NCI-H510A (cell line): ENCODE measurements at regions not wholly inside any gene's neighbourhood (a gene's known extent, or its start where the extent isn't known, plus 50 kb on each side); places are given as distances from the start of the nearest gene placed in this dataset.
"Not testable (repeated sequence)": the region's sequence is repeated elsewhere in the genome, so short reads cannot be mapped to it uniquely, and the experiment has no call there.

ENCODE experiments used
- DNase-seq: peaks from one replicate; lab custom pipeline; 2025; lab: John Stamatoyannopoulos, UW

DNA sequence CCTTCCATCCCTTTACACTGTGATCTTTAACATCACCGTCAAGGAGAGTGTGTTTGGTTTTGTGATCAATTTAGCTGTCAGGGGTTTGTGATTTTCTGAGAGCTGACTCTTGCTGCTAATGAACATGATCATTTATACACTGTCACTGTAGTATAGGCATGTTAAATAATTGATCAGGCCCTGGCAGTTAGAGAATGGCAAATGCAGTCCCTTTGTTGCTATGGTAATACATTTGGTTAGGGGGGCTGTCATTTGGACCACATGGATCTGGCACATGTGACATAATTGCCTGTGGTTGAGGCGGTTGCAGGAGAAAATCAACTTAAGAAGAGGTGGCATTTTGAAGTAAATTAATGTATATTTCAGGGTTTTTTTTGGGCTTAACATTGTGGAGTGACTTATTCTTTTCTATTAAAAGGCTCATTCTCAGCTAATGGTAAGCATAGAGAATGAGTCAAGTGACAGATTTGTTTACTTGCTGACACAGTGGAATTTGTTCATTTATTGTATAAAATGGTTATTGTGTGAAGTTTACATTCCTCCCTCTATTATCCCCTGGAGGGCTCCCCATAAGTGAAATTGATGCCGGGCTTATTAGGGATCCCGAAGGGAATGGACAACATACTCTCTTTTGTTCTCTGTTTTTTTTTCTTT lies 114.0 kb downstream of the FHIP1A start:
- DNase-seq: no peak

DNA sequence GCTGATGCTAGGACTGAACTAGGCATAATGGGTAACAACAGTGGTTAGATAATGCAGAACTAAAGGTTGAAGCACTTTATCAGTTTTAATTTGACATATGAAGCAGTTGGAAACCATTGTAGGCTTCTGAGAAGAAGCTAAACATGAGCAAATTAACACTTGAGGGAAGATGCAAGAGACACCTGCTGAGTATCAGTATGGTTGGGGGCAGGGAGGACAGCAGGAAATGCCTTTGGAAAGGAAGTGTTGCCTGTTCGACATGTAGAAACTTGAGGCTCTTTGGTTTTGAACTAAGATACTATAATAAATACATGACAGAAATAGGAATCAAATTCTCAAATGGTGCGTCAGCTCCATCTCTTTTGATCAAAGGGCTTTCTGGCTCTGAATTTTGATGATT lies 115.6 kb downstream of the FHIP1A start:
- DNase-seq: no peak

DNA sequence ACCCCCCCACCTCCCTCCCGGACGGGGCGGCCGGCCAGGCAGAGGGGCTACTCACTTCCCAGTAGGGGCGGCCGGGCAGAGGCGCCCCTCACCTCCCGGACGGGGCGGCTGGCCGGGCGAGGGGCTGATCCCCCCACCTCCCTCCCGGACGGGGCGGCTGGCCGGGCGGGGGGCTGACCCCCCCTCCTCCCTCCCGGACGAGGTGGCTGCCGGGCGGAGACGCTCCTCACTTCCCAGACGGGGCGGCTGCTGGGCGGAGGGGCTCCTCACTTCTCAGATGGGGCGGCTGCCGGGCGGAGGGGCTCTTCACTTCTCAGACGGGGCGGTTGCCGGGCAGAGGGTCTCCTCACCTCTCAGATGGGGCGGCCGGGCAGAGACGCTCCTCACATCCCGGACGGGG lies 117.5 kb downstream of the FHIP1A start:
- not testable (repeated sequence) for DNase-seq

DNA sequence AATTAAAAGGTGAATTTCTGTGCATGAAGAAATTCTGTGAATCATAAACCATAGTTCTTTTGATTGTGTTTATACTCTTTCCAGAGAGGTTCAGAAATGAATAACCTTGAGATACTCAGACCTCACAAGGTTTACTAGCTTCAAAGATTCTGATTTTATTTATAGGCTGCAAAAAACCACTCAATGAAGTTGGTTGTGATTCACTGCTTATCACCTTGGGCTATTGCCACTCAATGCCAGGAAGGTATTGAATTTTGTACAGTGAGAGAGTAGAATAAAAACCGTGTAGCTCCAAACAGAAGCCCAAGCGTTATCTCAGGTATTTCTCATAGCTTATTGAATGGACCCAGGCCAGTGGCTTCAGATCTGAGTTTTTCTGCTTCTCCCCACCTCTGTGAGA lies 118.7 kb downstream of the FHIP1A start:
- DNase-seq: no peak

DNA sequence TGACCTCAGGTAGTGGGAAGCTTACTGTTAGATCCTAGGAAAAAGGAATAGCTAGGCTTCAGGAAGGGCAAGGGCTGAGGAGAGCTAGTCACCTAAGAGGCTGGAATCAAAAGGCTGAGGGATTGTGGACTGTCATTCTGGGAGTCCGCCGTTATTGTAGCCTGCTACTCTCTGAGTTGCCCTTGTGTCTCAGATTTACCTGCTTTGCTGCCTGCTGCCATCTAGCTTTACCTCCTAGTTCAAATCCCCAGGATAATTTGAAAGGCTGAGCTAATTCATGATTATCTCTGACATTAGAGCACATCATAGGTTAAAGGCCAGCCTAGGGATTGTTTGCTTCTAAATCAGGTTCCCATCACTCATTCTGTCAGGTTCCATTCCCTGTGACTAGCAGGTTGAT lies 120.2 kb downstream of the FHIP1A start:
- no peak for DNase-seq

DNA sequence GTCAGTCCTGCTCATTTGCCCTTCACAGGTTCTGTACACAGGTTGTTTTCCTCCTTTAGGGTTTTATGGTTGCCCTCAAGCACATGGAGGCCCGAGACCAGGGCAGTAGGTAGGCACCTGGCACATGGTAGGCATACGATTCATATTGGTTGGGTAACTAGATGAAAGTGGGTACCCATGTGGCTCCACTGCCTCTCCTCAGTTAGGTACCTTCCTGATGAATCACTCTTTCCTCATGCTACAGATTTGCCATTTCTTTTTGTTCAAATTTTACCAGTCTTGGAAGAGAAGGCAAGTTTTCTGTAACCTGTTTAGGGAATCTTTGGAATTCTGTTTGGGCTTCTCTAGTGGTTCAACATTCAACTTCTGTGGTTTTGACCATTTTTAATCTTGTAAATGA lies 121.3 kb downstream of the FHIP1A start:
- no peak for DNase-seq

DNA sequence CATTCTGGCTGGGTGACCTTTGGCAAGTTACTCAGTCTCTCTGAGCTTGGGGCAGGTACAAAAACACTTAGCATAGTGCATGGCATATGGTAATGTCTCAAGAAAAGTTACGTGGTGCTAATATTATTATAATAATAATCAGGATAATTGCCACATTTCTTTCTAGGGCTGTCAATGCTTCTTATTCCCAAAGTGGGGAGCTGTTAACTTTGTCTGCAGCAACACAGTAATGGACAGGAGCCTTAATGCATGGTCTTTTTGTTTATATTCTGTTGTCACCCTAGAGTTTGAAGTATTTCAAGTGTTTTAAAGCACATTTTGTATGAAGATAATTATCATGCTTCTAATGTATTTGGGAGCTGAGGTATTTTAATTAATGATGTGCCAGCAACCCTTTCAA lies 121.8 kb downstream of the FHIP1A start:
- DNase-seq: no peak

DNA sequence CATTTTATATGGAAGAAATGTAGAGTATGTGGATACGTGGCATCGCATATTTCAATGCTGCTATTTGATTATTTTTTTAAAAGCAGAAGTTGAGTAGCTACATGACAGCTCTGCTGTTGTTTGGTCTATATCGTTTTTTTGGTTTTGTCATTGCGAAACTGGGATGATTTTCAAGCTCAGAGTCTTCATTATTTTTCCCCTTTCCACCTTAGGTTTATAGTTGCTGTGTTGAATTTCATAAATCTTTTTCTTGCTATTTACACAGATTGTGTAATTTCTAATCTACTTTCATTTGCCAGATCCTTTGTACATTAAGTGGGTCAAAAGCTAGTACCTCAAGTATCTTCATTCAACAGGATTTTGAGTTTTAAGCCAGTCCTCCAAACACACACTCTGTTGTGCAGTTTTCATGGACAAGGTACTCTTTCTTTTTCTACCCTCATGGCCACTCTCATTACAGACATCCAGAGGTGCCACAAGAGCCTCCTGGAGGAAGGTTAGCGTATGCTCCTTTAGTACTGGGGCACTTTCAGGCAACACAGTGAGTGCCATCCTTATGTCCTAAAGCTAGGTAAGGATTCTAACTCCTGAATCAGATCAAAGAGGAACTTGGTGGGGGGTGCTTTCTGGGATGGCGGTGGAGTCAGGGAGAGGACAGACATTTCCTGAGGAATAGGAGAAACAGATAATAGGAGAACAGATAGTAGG lies 123.2 kb downstream of the FHIP1A start:
- DNase-seq: no peak

DNA sequence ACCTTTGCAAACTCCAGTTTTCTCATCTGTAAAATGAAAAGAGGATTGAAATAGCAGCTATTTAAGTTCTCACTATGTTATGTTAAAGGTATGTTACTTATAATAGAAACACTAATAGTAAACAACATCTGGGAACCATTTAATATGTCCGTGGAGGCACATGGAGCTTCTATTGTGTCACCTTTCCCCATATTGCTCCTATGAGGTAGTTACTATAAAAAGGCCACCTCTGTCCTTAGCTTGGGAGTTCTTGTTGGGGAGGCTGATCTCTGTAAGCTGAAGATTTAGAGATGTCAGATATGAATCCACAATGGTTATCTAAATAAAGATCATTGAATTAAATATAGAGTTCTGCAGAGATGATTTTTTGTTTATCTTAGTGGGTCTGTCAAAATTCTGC lies 125.2 kb downstream of the FHIP1A start:
- DNase-seq: no peak

DNA sequence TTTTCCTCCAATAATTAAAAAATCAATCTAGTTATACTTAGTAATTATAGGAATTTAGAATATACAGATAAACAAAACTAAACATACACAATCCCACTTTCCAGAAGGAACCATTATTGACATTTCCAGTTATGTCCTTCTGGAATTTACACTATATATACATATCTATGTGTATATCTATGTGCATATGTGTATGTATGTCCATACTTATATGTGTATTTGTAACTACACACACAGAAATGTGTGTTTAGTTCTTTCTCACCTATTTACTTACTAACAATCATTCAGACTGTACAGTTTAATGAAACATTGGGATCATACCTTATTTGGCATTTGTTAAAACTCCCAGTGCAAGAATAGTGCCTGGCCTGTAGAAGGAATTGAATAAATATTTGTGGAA lies 126.4 kb downstream of the FHIP1A start:
- DNase-seq: no peak

DNA sequence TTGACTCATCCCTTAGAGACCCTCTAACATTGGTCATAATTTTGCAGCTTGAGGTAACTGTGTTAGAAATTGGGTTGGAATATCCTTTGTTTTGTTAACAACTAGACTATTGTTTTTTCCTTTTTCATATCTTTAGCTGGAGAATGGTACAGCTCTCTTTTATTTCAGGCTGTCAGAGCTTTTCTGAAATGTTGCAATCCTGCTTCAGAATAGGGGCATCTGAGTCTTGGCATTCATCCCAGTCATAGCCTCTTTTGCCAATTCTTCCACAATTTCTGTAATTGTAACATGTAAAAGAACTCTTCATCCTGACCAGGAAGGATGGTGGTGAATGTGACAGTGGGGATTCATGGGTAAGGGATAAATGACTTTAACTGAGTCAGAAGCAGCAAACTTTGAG lies 128.7 kb downstream of the FHIP1A start:
- no peak for DNase-seq

DNA sequence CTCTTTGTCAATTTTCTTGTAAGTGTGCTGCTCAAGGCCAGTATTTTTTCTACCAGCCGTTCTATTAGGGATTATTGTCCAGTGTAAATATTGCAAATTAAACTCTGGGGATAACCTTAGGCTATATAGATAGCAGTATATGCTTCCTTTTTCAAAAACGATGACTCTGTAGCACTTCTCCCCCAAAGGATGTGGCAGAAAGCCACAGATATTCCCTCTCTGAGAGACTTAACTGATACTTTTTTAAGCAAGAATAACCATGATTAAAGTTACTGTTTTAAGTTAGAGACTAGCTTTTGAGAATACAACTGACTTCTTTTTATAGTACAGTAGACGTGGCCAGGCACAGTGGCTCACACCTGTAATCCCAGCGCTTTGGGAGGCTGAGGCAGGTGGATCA lies 130.0 kb downstream of the FHIP1A start:
- no peak for DNase-seq

DNA sequence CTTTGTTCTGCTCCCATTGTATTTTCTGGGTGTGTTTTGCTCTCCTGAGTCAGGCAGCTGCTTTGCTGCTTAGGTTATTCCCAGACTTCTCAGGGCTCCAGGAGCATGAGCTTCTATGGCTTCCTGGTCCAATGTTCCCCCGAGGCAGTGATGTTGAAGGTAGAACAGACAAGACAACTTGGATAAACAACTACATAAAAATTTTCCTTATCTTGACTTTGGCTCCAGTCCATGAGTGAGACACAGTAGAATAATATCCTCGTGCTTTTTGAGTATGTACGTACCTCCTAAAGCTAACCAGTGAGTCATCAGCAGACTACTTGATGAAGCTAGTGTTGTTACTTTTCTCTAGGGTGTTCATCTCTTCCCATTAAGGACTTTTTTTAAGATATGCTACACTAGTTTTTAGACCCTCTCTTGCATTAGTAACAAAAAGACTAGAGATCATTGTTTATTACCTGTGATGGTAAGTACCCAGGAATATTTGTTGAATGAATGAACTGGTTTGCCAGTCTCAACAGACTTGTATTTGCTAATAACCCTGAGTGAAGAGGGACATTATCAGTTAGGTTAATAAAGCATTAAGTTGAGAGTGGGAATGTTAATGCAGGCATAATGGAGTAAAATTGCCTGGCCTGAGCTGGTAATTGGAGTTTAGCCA lies 131.9 kb downstream of the FHIP1A start:
- no peak for DNase-seq

DNA sequence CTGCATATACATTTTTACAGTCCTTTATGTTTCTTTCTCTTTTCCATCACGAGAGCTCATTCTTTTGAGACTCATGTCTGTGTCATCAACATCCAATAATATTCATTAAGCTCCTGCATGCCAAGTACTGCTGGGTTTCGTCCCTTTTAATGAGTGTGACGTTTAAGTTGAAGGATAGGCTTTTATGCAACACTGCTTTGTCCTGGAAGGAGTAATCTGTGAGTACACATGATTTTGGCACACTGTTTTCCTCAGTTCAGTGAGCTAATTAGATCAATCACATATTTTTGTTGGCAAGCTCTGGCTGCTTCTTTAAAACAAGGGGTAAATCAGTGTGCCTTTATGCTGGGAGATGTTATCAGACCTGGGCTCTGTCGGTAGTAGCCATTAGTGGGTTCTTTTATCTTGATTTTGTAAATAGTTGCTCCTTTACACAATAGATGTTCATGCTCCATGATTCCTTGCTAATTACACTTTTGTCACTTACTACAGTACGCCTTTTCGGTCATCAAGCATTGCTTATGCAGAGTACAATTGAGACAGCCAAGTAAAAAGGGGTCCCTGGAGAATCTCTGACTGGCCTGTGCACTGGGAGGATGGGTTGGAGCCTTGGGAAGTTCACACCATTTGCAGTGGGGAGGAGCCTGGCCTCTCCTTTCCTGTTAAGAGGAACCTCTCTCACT lies 132.6 kb downstream of the FHIP1A start:
- no peak for DNase-seq

DNA sequence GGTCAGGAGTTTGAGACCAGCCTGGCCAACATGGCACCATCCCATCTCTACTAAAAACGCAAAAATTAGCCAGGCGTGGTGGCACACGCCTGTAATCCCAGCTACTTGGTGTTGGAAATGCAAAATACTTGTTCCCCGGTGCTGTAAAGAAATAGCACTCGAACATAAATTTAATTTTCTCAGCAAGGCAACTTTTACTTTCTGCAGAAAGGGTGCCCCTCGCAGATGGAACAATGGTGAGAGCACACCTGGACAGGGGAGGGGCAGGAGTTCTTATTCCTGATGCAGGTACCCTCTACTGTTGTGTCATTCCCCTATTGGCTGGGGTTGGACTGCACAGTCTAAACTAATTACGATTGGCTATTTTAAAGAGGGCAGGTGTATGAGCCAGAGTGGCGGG lies 139.7 kb downstream of the FHIP1A start:
- no peak for DNase-seq

DNA sequence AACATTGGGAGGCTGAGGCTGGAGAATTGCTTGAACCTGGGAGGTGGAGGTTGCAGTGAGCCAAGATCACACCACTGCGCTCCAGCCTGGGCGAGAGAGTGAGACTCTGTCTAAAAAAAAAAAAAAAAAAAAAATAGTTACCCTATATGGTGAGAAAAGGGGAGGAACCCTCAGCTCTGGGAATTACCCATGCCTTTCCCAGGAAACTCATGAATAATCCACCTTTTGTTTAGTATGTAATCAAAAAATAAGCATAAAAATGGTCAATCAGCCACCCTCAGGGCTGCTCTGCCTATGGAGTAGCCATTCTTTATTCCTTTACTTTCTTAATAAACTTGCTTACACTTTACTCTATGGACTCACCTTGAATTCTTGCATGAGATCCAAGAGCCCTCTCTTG lies 140.4 kb downstream of the FHIP1A start:
- DNase-seq: not testable (repeated sequence)

DNA sequence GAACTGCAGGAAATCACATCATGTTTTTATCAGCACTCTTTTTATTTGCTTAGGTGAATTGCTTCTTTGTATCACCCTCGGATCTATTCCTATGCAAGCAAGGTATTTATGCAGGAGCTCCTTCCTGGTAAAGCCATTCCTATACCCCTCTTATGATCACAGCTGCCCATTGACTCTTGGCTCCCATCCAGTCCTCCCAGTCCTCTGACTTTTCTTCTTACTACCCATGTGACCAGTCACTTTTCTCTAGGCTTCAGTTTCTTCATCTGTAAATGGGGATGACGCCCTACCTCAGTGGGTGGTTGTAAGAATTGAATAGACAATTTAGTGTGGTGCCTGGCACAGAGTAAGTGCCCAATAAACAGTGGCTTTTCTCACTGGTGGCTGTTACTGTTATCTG lies 144.9 kb downstream of the FHIP1A start:
- peak; percentile 5 for DNase-seq

DNA sequence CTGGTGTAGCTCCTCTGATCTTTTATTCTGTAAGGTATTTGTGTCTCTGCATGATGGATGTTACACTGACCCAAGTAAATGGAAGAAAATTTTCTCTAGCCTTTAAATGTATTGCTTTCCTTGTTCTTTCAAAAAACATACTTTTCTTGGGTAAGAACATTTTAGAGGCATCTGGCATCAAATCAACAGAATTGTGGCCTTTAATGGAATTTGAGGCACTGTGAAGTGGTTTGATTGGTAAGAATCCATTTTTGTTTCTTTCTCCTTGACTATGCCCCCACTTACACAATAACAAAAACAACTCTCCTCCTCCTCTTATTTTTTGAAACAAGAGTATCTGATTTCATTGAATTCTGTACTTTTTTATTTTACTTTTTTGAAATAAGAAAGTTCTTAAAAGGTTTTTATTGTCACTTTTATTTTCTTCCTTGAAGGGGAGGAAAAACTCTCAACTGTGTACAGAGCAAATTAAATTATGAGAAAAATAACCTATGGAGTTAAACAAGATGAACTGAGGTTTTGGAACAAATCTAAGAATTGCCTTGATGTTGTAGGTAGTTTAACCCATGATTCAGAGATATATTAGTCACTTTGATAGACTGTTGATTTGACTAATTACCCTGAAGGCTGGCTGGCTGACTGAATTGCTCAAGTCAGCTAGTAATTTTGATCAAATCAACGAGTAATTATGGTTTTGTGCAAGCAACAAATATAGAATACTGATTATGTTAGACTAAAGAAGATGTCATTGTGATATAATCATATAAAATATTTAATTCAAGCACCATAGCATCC lies 146.4 kb downstream of the FHIP1A start:
- no peak for DNase-seq

DNA sequence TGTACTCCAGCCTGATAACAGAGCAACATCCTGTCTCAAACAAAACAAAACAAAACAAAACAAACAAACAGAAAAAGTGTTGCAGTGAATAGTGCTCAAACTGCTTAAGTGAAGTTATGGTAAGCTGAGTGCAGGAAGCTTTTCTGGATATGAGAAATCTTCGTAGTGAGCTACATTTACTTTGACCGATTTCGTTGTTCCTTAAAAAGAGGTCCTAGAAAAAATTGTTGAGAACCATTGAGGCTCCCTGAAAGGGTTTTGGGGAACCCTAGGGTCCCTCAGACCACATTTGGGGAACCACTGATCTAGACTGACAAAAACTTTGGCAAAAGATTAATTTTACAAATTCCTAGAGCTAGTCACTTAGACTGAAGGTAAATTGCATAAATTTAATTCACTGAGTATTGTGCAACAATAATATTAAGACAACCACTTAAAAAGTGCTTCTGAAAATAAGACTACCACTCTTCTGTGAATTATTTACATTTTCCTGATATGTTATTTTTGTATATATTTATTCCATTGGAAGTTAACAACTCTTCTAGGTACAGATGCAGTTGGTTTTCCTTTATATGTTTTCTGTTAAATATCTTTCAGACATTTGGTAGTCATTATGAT lies 149.6 kb downstream of the FHIP1A start:
- no peak for DNase-seq

DNA sequence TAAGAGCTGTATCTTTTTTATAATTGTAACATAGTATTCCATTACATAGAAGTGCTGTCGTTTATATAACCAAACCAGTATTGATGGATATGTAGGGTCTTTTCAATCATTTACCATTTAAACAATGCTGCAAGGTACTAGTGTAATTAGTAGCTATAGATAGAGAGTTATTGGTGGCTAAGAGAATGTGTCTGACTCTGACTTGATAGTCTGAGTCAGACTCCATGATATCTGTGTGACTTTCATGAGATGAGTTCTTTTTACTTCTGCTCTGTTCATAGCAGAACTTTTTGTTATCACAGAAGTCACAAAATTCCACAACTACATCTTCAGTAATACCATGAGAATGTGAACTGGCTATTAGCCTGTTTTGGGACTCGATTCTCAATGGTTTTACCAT lies 150.6 kb downstream of the FHIP1A start:
- DNase-seq: no peak

DNA sequence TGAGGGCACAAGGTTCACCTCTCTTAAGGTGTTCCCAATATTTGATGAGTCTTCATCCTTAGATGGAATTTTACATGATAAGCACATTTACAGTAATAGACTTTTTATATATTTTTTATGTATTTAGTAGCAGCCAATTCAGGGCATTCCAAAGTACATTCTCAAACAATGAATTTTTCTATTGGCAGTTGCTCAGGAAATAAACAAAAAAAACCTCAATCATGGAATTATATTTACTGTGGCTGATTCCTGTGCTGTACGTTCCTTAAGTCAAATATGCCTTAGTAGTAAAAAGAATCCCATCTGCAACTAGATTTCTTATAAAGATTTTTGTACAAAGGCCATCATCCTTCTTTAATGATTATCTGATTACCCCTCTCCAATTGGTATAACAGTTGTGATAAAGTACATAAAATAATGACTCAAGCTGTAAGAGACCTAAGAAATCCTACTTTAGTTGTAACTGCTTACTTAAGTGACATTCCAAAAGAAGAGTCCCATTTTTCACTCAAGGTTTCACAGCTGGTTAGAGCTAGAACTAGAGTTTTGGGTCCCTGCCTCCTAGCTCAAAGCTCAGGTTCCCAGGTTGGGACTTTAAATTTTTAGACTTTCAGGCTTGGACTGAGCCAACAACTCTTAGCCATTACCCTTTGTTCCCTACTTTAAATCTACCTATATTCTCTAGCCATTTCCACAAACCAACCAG lies 152.7 kb downstream of the FHIP1A start:
- no peak for DNase-seq
